BLaER1 (cell line): ENCODE measurements at regions not wholly inside any gene's neighbourhood (a gene's known extent, or its start where the extent isn't known, plus 50 kb on each side); places are given as distances from the start of the nearest gene placed in this dataset.
"Not testable (repeated sequence)": the region's sequence is repeated elsewhere in the genome, so short reads cannot be mapped to it uniquely, and the experiment has no call there.

Experiments used
- H3K27ac ChIP-seq: shearing (Covaris generic); formaldehyde crosslinking; 2 replicates; pipeline ENCODE4 v1.8.1; 2022
- H3K27me3 ChIP-seq: shearing (Covaris generic); formaldehyde crosslinking; 2 replicates; pipeline ENCODE4 v1.8.1; 2022
- H3K36me3 ChIP-seq: shearing (Covaris generic); formaldehyde crosslinking; 2 replicates; pipeline ENCODE4 v1.8.1; 2022
- H3K4me1 ChIP-seq: shearing (Covaris generic); formaldehyde crosslinking; 2 replicates; pipeline ENCODE4 v1.8.1; 2022
- H3K4me2 ChIP-seq: shearing (Covaris generic); formaldehyde crosslinking; 2 replicates; pipeline ENCODE4 v1.8.1; 2022
- H3K4me3 ChIP-seq: shearing (Covaris generic); formaldehyde crosslinking; 2 replicates; pipeline ENCODE4 v1.8.1; 2022
- H3K9ac ChIP-seq: shearing (Covaris generic); formaldehyde crosslinking; 2 replicates; pipeline ENCODE4 v1.8.1; 2022
- H3K9me3 ChIP-seq: shearing (Covaris generic); formaldehyde crosslinking; 2 replicates; pipeline ENCODE4 v1.8.1; 2022
- H4K20me1 ChIP-seq: shearing (Covaris generic); formaldehyde crosslinking; 2 replicates; pipeline ENCODE4 v1.8.1; 2022
- Cebpa-rat ChIP-seq: shearing (Covaris generic); IDR thresholded peaks from 2 replicates; pipeline ENCODE4 v1.8.1; 2022

DNA sequence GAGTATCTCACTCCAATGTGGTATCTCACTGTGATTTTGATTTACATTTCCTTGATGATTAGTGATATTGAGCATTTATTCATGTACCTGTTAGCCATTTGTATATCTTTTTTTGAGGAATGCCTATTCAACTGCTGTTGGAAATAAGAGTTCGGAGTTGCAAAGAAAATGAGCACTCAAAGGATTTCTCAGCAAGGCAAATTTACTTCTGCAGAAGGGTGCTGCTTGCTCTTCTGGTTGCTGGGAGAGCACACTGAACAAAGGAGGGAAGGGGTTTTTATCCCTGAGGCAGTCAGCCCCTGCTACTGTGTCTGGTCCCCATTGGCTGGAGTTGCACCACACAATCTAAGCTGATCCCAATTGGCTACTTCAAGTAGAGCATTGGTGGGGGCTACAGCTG, 822.4 kb upstream of the ADGRB3 start:
- no peaks in the 10 kb centered on the region for H3K27me3 ChIP-seq
- no peak overlapping the region for H3K4me3 ChIP-seq
- H3K4me2 ChIP-seq, result no peak overlapping the region
- no peaks in the 10 kb centered on the region for H3K36me3 ChIP-seq
- H3K9ac ChIP-seq, result no peak overlapping the region
- no peaks in the 10 kb centered on the region for H4K20me1 ChIP-seq
- H3K4me1 ChIP-seq, result no peaks in the 10 kb centered on the region
- H3K9me3 ChIP-seq, result peaks cover 19% of the 10 kb centered on the region
- no peak overlapping the region for H3K27ac ChIP-seq
- no peak for TF ChIP-seq Cebpa-rat

DNA sequence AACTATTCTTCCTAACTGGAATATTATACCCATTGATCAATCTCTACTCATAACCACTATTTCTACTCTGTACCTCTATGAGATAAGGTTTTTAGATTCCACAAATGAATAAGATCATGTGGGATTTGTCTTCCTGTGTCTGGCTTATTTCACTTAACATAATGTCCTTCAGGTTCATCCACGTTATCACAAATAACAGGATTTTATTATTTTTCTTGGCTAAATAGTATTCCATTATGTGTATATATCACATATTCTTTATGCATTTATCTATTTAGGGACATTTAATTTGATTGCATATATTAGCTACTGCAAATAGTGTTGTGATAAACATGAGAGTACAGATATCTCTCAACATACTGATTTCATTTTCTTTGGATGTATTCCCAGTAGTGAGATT, 823.0 kb upstream of the ADGRB3 start:
- H3K36me3 ChIP-seq, result no peaks in the 10 kb centered on the region
- H4K20me1 ChIP-seq, result no peaks in the 10 kb centered on the region
- TF ChIP-seq Cebpa-rat, result no peak
- H3K27ac ChIP-seq, result no peak overlapping the region
- H3K27me3 ChIP-seq, result no peaks in the 10 kb centered on the region
- H3K4me2 ChIP-seq, result no peak overlapping the region
- H3K9me3 ChIP-seq, result peaks cover 19% of the 10 kb centered on the region
- H3K4me3 ChIP-seq, result no peak overlapping the region
- no peak overlapping the region for H3K9ac ChIP-seq
- no peaks in the 10 kb centered on the region for H3K4me1 ChIP-seq

DNA sequence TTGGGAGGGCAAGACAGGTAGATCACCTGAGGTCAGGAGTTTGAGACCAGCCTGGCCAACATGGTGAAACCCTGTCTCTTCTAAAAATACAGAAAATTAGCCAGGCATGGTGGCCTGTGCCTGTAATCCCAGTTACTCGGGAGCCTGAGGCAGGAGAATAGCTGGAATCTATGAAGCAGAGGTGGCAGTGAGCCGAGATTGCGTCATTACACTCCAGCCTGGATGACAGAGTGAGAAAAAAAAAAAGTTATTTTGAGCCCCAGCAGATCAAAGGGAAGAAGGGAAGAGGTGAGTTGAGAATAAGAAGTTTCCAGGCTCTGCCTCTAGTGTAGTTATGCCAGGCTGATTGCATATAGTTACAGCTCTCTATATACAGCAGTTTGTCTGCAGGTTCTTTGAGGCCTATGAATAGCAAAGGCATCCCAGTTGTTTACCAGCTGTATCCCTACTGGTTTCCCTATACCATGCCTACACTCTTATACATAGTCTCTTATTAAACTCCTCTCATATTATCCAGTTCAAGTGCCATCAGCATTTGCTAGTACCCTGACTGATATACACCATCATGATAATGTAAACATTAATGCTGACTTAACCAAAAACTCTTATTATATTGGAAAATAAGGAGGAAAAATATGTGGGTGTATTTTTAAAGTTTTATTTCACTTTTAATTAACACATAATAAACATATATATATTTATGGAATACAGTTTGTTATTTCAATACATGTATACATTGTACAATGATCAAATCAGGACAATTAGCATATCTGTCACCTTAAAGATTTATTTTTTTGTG, 823.6 kb upstream of the ADGRB3 start:
- H3K4me1 ChIP-seq, result no peaks in the 10 kb centered on the region
- no peak overlapping the region for H3K9ac ChIP-seq
- no peak overlapping the region for H3K4me2 ChIP-seq
- H3K4me3 ChIP-seq, result no peak overlapping the region
- H3K36me3 ChIP-seq, result no peaks in the 10 kb centered on the region
- TF ChIP-seq Cebpa-rat, result no peak
- H3K27ac ChIP-seq, result no peak overlapping the region
- peaks cover 19% of the 10 kb centered on the region for H3K9me3 ChIP-seq
- no peaks in the 10 kb centered on the region for H3K27me3 ChIP-seq
- no peaks in the 10 kb centered on the region for H4K20me1 ChIP-seq

DNA sequence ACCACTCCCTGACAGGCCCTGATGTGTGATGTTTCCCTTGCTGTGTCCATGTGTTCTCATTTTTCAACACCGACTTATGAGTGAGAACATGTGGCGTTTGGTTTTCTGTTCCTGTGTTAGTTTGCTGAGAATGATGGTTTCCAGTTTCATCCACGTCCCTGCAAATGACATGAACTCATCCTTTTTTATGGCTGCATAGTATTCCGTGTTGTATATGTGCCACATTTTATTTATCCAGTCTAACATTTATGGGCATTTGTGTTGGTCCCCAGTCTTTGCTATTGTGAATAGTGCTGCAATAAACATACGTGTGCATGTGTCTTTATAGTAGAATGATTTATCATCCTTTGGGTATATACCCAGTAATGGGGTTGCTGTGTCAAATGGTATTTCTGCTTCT, 830.3 kb upstream of the ADGRB3 start:
- H3K36me3 ChIP-seq, H3K4me3 ChIP-seq, H3K9ac ChIP-seq, H3K9me3 ChIP-seq, H3K27ac ChIP-seq, H3K27me3 ChIP-seq, H4K20me1 ChIP-seq, H3K4me2 ChIP-seq, H3K4me1 ChIP-seq: not testable (repeated sequence)

DNA sequence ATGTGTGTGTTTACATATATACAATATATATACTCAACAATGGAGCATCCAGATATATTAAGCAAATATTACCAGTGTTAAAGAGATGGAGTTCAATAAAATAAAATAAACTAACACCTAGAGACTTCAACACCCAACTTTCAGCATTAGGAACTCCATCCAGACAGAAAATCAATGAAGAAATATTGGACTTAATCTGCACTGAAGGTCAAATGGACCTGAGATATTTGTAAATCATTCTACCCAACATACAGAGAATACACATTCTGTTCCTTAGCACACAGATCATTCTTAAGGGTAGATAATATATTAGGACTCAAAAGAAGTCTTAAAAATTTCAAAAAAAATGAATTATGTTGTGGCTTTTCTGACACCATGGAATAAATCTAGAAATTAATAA, 832.3 kb upstream of the ADGRB3 start:
- Histone ChIP-seq H4K20me1 (no peaks in the 10 kb centered on the region), H3K9me3 (peaks cover 3% of the 10 kb centered on the region; the same call in 1 of the 2 replicates), H3K4me3 (no peak overlapping the region), H3K27me3 (no peaks in the 10 kb centered on the region), H3K36me3 (no peaks in the 10 kb centered on the region), H3K4me2 (no peak overlapping the region), H3K4me1 (peaks cover 13% of the 10 kb centered on the region; the same call in 1 of the 2 replicates), H3K27ac (no peak overlapping the region), H3K9ac (no peak overlapping the region)
- TF ChIP-seq Cebpa-rat, result no peak

DNA sequence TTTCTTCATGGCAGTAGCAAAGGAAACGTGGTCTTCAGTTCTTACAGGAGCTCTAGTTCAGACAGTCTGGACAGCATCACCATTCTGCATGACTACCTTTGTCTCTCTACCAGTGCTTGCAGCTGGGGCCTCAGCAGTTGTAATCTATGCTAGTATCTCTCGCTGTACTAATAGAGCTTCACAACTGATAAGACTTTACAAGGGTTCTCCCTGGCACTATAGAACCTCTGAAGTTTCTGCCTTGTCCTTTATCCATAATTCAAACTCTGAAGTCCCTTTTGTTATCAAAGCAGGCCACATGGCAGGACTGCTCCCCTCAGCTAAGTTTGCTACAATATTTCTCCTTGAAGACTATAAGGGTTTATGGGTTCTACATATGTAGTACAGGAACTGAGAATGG, 842.1 kb upstream of the ADGRB3 start:
- Histone ChIP-seq H3K4me1 (no peaks in the 10 kb centered on the region), H3K27me3 (no peaks in the 10 kb centered on the region), H3K4me3 (no peak overlapping the region), H3K9ac (no peak overlapping the region), H3K4me2 (no peak overlapping the region), H3K27ac (no peak overlapping the region), H4K20me1 (no peaks in the 10 kb centered on the region), H3K9me3 (no peaks in the 10 kb centered on the region), H3K36me3 (no peaks in the 10 kb centered on the region)
- no peak for TF ChIP-seq Cebpa-rat

DNA sequence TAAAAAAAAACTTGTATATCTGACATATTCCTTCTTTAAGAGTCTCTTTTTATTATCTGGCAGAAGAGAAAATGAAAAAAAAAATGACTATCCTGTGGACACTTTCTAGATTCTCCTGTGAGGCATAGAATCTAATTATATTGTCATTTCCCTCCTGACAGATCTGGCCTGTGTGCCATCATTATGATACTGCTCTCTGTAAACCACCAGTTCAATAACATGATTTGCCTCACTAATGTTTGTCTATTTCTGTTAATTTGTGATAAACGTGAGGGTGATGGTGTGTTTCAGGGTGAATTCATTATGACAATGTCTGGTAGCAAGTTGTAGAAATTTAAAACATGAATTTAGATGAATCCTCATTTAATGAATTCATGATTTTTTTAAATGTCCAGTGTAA, 844.5 kb upstream of the ADGRB3 start:
- H3K4me2 ChIP-seq, result no peak overlapping the region
- no peak overlapping the region for H3K4me3 ChIP-seq
- H3K9me3 ChIP-seq, result no peaks in the 10 kb centered on the region

DNA sequence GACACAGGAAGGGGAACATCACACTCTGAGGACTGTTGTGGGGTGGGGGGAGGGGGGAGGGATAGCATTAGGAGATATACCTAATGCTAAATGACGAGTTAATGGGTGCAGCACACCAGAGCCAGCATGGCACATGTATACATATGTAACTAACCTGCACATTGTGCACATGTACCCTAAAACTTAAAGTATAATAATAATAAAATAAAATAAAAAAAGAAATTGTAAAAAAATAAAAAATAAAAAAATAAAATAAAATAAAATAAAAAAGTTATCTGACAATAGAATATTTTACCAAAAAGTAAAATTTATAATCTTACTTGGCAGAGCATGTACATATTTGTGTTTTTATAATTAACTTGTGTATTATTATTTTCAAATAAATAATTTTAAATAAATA, 848.0 kb upstream of the ADGRB3 start:
- H3K4me1 ChIP-seq, H3K27ac ChIP-seq, H3K4me3 ChIP-seq, H3K27me3 ChIP-seq, H3K4me2 ChIP-seq, H3K9me3 ChIP-seq, H3K9ac ChIP-seq, H4K20me1 ChIP-seq, H3K36me3 ChIP-seq: not testable (repeated sequence)

More for the DNA sequence above, 844.5 kb upstream of the ADGRB3 start:
- H4K20me1 ChIP-seq, result no peaks in the 10 kb centered on the region
- no peaks in the 10 kb centered on the region for H3K27me3 ChIP-seq
- no peak for TF ChIP-seq Cebpa-rat
- no peak overlapping the region for H3K27ac ChIP-seq
- no peaks in the 10 kb centered on the region for H3K4me1 ChIP-seq
- no peak overlapping the region for H3K9ac ChIP-seq
- no peaks in the 10 kb centered on the region for H3K36me3 ChIP-seq

DNA sequence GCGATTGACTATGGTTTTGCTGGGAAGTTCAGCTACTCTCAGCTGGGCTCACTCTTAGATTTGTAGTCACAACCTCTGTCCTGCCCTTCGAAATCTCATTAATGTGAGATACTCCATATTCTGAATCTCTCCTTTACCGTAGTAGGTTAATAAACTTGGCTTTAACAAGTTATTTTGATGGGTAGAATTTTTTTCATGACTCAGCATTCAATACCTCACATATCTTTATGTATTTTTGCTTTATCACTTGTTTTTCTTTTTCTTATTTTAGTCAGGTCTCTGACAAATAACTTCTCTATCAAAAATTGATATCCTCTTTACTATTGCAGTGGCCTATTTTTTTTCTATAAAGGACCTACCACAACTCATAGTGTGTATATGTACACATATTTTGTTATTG, 855.2 kb upstream of the ADGRB3 start:
- Histone ChIP-seq H3K27me3 (no peaks in the 10 kb centered on the region), H3K36me3 (no peaks in the 10 kb centered on the region), H3K9ac (no peak overlapping the region), H3K9me3 (no peaks in the 10 kb centered on the region), H3K4me3 (no peak overlapping the region), H3K4me1 (peaks cover 10% of the 10 kb centered on the region), H3K27ac (no peak overlapping the region), H3K4me2 (no peak overlapping the region), H4K20me1 (no peaks in the 10 kb centered on the region)
- TF ChIP-seq Cebpa-rat, result no peak

DNA sequence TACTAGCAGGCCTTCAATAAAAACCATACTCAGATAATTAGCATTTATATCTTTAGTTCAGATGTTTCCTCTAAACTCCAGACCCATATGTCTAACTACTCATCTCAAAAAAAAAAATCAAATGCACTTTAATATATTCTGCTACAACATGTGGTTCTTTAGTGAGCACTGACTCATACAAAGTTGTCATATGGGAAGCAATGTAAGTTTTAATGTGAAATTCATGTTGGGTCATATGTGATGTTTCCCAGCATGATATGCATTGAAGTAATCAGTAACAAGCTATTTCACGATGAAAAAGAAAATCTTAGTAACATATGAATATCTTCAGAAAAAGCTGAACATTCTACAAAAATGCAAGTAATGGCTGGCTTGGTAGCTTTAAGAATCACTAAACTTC, 859.7 kb upstream of the ADGRB3 start:
- H3K36me3 ChIP-seq, result no peaks in the 10 kb centered on the region
- H3K9me3 ChIP-seq, result no peaks in the 10 kb centered on the region
- no peak overlapping the region for H3K9ac ChIP-seq
- no peak for TF ChIP-seq Cebpa-rat
- no peak overlapping the region for H3K4me2 ChIP-seq
- H3K27ac ChIP-seq, result no peak overlapping the region
- H3K4me3 ChIP-seq, result no peak overlapping the region
- no peaks in the 10 kb centered on the region for H3K4me1 ChIP-seq
- no peaks in the 10 kb centered on the region for H4K20me1 ChIP-seq
- H3K27me3 ChIP-seq, result no peaks in the 10 kb centered on the region

DNA sequence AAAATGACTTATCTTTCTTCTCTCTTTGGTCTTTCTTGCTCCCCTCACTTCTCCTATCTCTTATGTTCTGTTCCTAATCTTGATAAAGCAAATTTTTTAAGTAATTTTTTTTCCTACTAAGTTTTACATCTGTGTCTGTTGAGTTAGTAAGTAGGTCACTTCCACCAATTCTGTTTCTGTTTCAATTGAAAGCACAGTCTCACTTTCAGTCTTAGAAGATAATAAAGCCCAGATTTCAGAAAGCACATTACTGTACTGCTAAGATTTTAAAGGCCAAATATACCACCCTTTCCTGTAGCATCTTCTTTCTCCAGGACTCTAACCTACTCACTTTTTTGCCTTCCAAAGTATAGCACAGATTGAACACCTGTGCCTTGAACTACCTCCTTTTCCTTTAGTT, 866.1 kb upstream of the ADGRB3 start:
- Histone ChIP-seq H3K4me2 (no peak overlapping the region), H3K27ac (no peak overlapping the region), H3K4me3 (no peak overlapping the region), H4K20me1 (no peaks in the 10 kb centered on the region), H3K36me3 (no peaks in the 10 kb centered on the region), H3K4me1 (peaks cover 11% of the 10 kb centered on the region; the same call in 1 of the 2 replicates), H3K27me3 (no peaks in the 10 kb centered on the region), H3K9ac (no peak overlapping the region), H3K9me3 (no peaks in the 10 kb centered on the region)
- no peak for TF ChIP-seq Cebpa-rat

DNA sequence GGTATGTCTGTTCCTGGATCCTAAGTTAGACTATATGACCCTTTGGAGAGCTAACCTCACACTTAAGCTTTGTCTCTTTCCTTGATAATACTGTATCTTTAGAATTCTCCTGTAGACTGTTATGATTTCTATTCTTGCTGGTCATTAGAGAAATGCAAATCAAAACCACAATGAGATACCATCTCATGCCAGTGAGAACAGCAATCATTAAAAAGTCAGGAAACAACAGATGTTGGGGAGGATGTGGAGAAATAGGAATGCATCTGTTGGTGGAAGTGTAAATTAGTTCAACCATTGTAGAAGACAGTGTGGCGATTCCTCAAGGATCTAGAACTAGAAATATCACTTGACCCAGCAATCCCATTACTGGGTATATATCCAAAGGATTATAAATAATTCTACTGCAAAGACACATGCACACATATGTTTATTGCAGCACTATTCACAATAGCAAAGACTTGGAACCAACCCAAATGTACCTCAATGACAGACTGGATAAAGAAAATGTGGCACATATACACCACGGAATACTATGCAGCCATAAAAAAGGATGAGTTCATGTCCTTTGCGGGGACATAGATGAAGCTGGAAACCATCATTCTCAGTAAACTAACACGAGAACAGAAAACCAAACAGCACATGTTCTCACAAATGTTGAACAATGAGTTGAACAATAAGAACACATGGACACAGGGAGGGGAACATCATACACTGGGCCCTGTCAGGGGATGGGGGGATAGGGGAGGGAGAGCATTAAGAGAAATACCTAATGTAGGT, 867.8 kb upstream of the ADGRB3 start:
- H3K4me2 ChIP-seq, H3K9me3 ChIP-seq, H3K4me3 ChIP-seq, H3K36me3 ChIP-seq, H3K27me3 ChIP-seq, H3K27ac ChIP-seq, H3K9ac ChIP-seq, H4K20me1 ChIP-seq: not testable (repeated sequence)
- H3K4me1 ChIP-seq, result peaks cover 11% of the 10 kb centered on the region; the same call in 1 of the 2 replicates
